Stimulated activated CD4-positive, alpha-beta T cell treated with anti-CD3 and anti-CD28 coated beads, Interleukin-12 subunit alpha, Interleukin-12 subunit beta, amount 100 ng/mL, for 24 hours (primary cell): ENCODE measurements at regions not wholly inside any gene's neighbourhood (a gene's known extent, or its start where the extent isn't known, plus 50 kb on each side); places are given as distances from the start of the nearest gene placed in this dataset.

ENCODE experiments used
- DNase-seq, 2 experiments: peaks; one replicate each; pipeline ENCODE4 v3.0.0-alpha.2; 2020; ENCODE audit warnings: low read depth in 2 of 2

- DNase-seq, result no peak
Measured at GRCh38 chr16:48892893-48893292, 282.9 kb upstream of the N4BP1 start.

GRCh38 chr16:48887646-48888210 lies 277.7 kb upstream of the N4BP1 start:
- no peak for DNase-seq

- no peak for DNase-seq
Measured at GRCh38 chr16:48885471-48885870, 275.5 kb upstream of the N4BP1 start.

- DNase-seq, result no peak
Measured at GRCh38 chr16:48881272-48881671, 271.3 kb upstream of the N4BP1 start.

GRCh38 chr16:48879223-48880122 lies 269.5 kb upstream of the N4BP1 start:
- no peak for DNase-seq

GRCh38 chr16:48877946-48878345 lies 268.0 kb upstream of the N4BP1 start:
- no peak for DNase-seq

GRCh38 chr16:48870141-48870540 lies 260.2 kb upstream of the N4BP1 start:
- DNase-seq, result no peak

- DNase-seq, result no peak
Measured at GRCh38 chr16:48865520-48865919, 255.5 kb upstream of the N4BP1 start.

GRCh38 chr16:48864055-48864454 lies 254.1 kb upstream of the N4BP1 start:
- DNase-seq, result no peak

- DNase-seq, result no peak
Measured at GRCh38 chr16:48862087-48862532, 252.1 kb upstream of the N4BP1 start.

- DNase-seq, result no peak
Measured at GRCh38 chr16:48860341-48860740, 250.4 kb upstream of the N4BP1 start.

- no peak for DNase-seq
Measured at GRCh38 chr16:48852951-48853350, 243.0 kb upstream of the N4BP1 start.

GRCh38 chr16:48852458-48852857 lies 242.5 kb upstream of the N4BP1 start:
- DNase-seq, result no peak

- DNase-seq, result no peak
Measured at GRCh38 chr16:48850097-48850770, 240.3 kb upstream of the N4BP1 start.

- DNase-seq, result no peak
Measured at GRCh38 chr16:48846277-48846676, 236.3 kb upstream of the N4BP1 start.

GRCh38 chr16:48845261-48845660 lies 235.3 kb upstream of the N4BP1 start:
- DNase-seq, result no peak

GRCh38 chr16:48838349-48838748 lies 228.4 kb upstream of the N4BP1 start:
- no peak for DNase-seq

- no peak for DNase-seq
Measured at GRCh38 chr16:48836636-48837035, 226.7 kb upstream of the N4BP1 start.

GRCh38 chr16:48836067-48836466 lies 226.1 kb upstream of the N4BP1 start:
- no peak for DNase-seq

- no peak for DNase-seq
Measured at GRCh38 chr16:48834576-48834975, 224.6 kb upstream of the N4BP1 start.

GRCh38 chr16:48833461-48833860 lies 223.5 kb upstream of the N4BP1 start:
- no peak for DNase-seq

GRCh38 chr16:48831076-48831722 lies 221.2 kb upstream of the N4BP1 start:
- DNase-seq, result no peak
